Osteoblast (primary cell): ENCODE measurements at regions not wholly inside any gene's neighbourhood (a gene's known extent, or its start where the extent isn't known, plus 50 kb on each side); places are given as distances from the start of the nearest gene placed in this dataset.

Experiments
- DNase-seq: peaks from one replicate; pipeline ENCODE4 v3.0.0; 2011; ENCODE audit warnings: low spot score, mixed read lengths; ENCODE audit not compliant: insufficient read length; ENCODE audit errors: missing footprints
- H2AFZ ChIP-seq: 2 replicates; pipeline ENCODE4 v1.6.0; 2011; ENCODE audit warnings: mild to moderate bottlenecking, low read length
- H3K27ac ChIP-seq: 2 replicates; pipeline ENCODE4 v1.5.1; 2011; ENCODE audit warnings: mild to moderate bottlenecking, low read depth, low read length, moderate library complexity
- H3K27me3 ChIP-seq: 2 replicates; pipeline ENCODE4 v1.6.0; 2012; ENCODE audit warnings: mild to moderate bottlenecking, control low read depth, inconsistent platforms, low read length, moderate library complexity; ENCODE audit not compliant: insufficient read depth
- H3K36me3 ChIP-seq: 2 replicates; pipeline ENCODE4 v1.5.1; 2011; ENCODE audit warnings: mild to moderate bottlenecking, low read length, control low read depth, moderate library complexity; ENCODE audit not compliant: insufficient read depth
- H3K4me1 ChIP-seq: 2 replicates; pipeline ENCODE4 v1.5.1; 2011; ENCODE audit warnings: mild to moderate bottlenecking, low read length, control low read depth, moderate library complexity; ENCODE audit not compliant: insufficient read depth
- H3K4me2 ChIP-seq: 2 replicates; pipeline ENCODE4 v1.6.0; 2011; ENCODE audit warnings: mild to moderate bottlenecking, low read length; ENCODE audit not compliant: insufficient read depth
- H3K4me3 ChIP-seq: fragments of 200-600 bp; sonication (generic); 3 replicates; pipeline ENCODE4 v1.5.1; 2012; ENCODE audit warnings: mild to moderate bottlenecking, low read length, inconsistent platforms; ENCODE audit not compliant: insufficient read depth
- H3K79me2 ChIP-seq: 2 replicates; pipeline ENCODE4 v1.6.0; 2012; ENCODE audit warnings: mild to moderate bottlenecking, low read length, control low read depth, inconsistent platforms; ENCODE audit not compliant: insufficient read depth
- H3K9me3 ChIP-seq: 2 replicates; pipeline ENCODE4 v1.5.1; 2011; ENCODE audit warnings: low read depth, low read length, control low read depth
- H4K20me1 ChIP-seq: 2 replicates; pipeline ENCODE4 v1.6.0; 2012; ENCODE audit warnings: mild to moderate bottlenecking, low read length, control low read depth; ENCODE audit not compliant: insufficient read depth
- CTCF ChIP-seq: IDR thresholded peaks from 2 replicates; pipeline ENCODE4 v1.5.1; 2011; ENCODE audit warnings: mild to moderate bottlenecking, low read depth, low read length, moderate library complexity; ENCODE audit errors: extremely low read depth

- H3K79me2 ChIP-seq, result no peaks in the 10 kb centered on the region
- H3K36me3 ChIP-seq, result no peaks in the 10 kb centered on the region
- no peak overlapping the region for H3K4me3 ChIP-seq
- H4K20me1 ChIP-seq, result no peaks in the 10 kb centered on the region
- no peaks in the 10 kb centered on the region for H3K9me3 ChIP-seq
- no peak overlapping the region for H3K4me2 ChIP-seq
- DNase-seq, result no peak
- H3K27ac ChIP-seq, result no peak overlapping the region
- no peaks in the 10 kb centered on the region for H3K27me3 ChIP-seq
- H2AFZ ChIP-seq, result no peak overlapping the region
- no peaks in the 10 kb centered on the region for H3K4me1 ChIP-seq
- TF ChIP-seq CTCF, result no peak
Measured at GRCh38 chr6:40689185-40689584, 102.0 kb upstream of the LRFN2 start.

GRCh38 chr6:40688214-40688761, 101.1 kb upstream of the LRFN2 start:
- Histone ChIP-seq H3K4me1 (no peaks in the 10 kb centered on the region), H2AFZ (no peak overlapping the region), H4K20me1 (no peaks in the 10 kb centered on the region), H3K4me2 (no peak overlapping the region), H3K27me3 (no peaks in the 10 kb centered on the region), H3K27ac (no peak overlapping the region), H3K9me3 (no peaks in the 10 kb centered on the region), H3K79me2 (no peaks in the 10 kb centered on the region), H3K4me3 (no peak overlapping the region), H3K36me3 (no peaks in the 10 kb centered on the region)
- DNase-seq, result no peak
- TF ChIP-seq CTCF, result no peak

GRCh38 chr6:40685862-40686261, 98.7 kb upstream of the LRFN2 start:
- no peaks in the 10 kb centered on the region for H3K9me3 ChIP-seq
- TF ChIP-seq CTCF, result no peak

GRCh38 chr6:40681622-40682021, 94.5 kb upstream of the LRFN2 start:
- Histone ChIP-seq H3K4me1 (no peaks in the 10 kb centered on the region), H4K20me1 (no peaks in the 10 kb centered on the region), H3K79me2 (no peaks in the 10 kb centered on the region), H3K27ac (no peak overlapping the region), H3K36me3 (no peaks in the 10 kb centered on the region), H3K4me3 (no peak overlapping the region), H3K4me2 (no peak overlapping the region), H3K9me3 (no peaks in the 10 kb centered on the region), H3K27me3 (no peaks in the 10 kb centered on the region), H2AFZ (no peak overlapping the region)
- no peak for TF ChIP-seq CTCF
- no peak for DNase-seq

More at GRCh38 chr6:40685862-40686261, 98.7 kb upstream of the LRFN2 start:
- H3K4me2 ChIP-seq, result no peak overlapping the region
- H2AFZ ChIP-seq, result no peak overlapping the region
- DNase-seq, result no peak
- no peaks in the 10 kb centered on the region for H3K36me3 ChIP-seq
- H3K4me3 ChIP-seq, result no peak overlapping the region
- H3K27me3 ChIP-seq, result no peaks in the 10 kb centered on the region
- H4K20me1 ChIP-seq, result no peaks in the 10 kb centered on the region
- H3K4me1 ChIP-seq, result no peaks in the 10 kb centered on the region
- no peak overlapping the region for H3K27ac ChIP-seq
- no peaks in the 10 kb centered on the region for H3K79me2 ChIP-seq
